ENCODE measurements at regions not wholly inside any gene's neighbourhood (a gene's known extent, or its start where the extent isn't known, plus 50 kb on each side); places are given as distances from the start of the nearest gene placed in this dataset.

DNA sequence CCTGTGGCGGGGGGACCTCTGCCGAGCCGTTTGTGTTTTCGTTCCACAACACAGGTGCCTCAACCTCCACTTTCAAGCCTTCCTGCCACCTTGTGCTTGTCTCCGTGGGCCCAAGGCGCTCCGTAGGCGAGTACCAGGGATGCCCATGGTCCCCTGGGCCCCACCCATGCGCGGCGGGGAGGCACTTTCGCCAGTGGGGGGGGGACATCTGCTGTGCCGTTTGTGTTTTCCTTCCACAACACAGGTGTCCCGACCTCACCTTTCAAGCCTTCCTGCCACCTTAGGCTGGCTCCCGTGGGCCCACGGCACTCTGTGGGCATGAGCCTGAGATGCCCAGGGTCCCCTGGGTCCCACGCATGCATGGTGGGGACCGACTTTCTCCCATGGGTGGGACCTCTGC is 335.9 kb downstream of the ALG10 start:
- intact Hi-C loops (cut with DNase I), result no loop called here
- no peaks in the 10 kb centered on the region for H3K4me1 ChIP-seq
- TF ChIP-seq, protein P1, sequence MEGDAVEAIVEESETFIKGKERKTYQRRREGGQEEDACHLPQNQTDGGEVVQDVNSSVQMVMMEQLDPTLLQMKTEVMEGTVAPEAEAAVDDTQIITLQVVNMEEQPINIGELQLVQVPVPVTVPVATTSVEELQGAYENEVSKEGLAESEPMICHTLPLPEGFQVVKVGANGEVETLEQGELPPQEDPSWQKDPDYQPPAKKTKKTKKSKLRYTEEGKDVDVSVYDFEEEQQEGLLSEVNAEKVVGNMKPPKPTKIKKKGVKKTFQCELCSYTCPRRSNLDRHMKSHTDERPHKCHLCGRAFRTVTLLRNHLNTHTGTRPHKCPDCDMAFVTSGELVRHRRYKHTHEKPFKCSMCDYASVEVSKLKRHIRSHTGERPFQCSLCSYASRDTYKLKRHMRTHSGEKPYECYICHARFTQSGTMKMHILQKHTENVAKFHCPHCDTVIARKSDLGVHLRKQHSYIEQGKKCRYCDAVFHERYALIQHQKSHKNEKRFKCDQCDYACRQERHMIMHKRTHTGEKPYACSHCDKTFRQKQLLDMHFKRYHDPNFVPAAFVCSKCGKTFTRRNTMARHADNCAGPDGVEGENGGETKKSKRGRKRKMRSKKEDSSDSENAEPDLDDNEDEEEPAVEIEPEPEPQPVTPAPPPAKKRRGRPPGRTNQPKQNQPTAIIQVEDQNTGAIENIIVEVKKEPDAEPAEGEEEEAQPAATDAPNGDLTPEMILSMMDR (IDR thresholded peaks at IDR 0.05), result no peak
- no peak for TF ChIP-seq EP300 (IDR thresholded peaks at IDR 0.05)
- TF ChIP-seq POLR2A (IDR thresholded peaks at IDR 0.05; ENCODE audit: low read depth), result no peak
- no peak for TF ChIP-seq POLR2AphosphoS5 (IDR thresholded peaks at IDR 0.05)
- H3K4me3 ChIP-seq, result no peak overlapping the region
- WGBS, result 81% methylated on average over 8 of the region's 18 CpGs
- H3K27ac ChIP-seq (replicated peaks in 1 of 4), result no peak overlapping the region
- no peaks in the 10 kb centered on the region for H3K36me3 ChIP-seq
- H3K27me3 ChIP-seq, result peaks cover 0 to 97% (median 0%) of the 10 kb centered on the region in 4 donors
- H3K9me3 ChIP-seq, result peaks cover 0 to 99% (median 49%) of the 10 kb centered on the region in 4 donors
- DNase-seq (ENCODE audit: extremely low spot score), result no peak

DNA sequence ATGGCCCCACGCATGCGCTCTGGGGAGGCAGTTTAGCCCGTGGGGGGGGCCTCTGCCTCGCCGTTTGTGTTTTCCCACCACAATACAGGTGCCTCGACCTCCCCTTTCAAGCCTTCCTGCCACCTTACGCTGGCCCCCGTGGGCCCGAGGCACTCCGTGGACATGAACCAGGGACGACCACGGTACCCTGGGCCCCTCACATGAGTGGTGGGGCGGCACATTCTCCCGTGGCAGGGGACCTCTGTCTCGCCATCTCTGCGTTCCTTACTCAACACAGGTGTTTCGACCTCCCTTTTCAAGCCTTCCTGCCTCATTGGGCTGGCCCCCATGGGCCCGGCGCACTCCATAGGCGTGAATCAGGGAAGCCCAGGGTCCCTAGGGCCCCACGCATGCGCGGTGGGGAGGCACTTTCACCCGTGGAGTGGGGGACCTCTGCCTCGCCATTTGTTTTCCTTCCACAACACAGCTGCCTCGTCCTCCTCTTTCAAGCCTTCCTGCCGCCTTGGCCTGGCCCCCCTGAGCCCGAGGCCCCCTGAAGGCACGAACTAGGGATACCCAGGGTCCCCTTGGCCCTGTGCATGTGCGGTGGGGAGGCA is 339.5 kb downstream of the ALG10 start:
- Histone ChIP-seq H3K36me3 (no peaks in the 10 kb centered on the region), H3K9me3 (peaks cover 0 to 100% (median 59%) of the 10 kb centered on the region in 4 donors), H3K4me3 (no peak overlapping the region), H3K4me1 (no peaks in the 10 kb centered on the region), H3K27me3 (peaks cover 0 to 92% (median 0%) of the 10 kb centered on the region in 4 donors), H3K27ac (replicated peaks in 1 of 4) (no peak overlapping the region)
- intact Hi-C loops (cut with DNase I), result no loop called here
- WGBS, result 52% methylated on average over 26 of the region's 30 CpGs
- TF ChIP-seq POLR2AphosphoS5 (IDR thresholded peaks at IDR 0.05) (no peak), EP300 (IDR thresholded peaks at IDR 0.05) (no peak), POLR2A (IDR thresholded peaks at IDR 0.05; ENCODE audit: low read depth) (no peak)
- TF ChIP-seq, protein P1 (IDR thresholded peaks at IDR 0.05), result no peak
- DNase-seq (ENCODE audit: extremely low spot score), result no peak

DNA sequence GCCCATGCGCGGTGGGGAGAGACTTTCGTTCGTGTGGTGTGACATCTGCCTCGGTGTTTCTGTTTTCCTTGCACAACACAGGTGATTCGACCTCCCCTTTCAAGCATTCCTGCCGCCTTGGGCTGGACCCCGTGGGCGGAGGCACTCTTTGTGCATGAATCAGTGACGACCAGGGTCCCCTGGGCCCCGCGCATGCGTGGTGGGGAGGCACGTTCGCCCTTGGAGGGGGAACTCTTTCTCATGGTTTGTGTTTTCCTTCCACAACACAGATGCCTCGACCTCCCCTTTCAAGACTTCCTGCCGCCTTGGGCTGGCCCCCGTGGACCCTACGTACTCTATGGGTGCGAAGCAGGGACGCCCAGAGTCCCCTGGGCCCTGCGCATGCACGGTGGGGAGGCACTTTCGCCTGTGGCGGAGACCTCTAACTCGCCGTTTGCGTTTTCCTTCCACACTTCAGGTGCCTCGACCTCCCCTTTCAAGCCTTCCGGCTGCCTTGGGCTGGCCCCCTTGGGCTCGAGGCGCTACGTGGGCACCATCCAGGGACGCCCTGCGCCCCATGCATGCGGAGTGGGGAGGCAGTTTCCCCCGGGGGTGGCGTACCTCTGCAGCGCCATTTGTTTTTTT is 340.9 kb downstream of the ALG10 start:
- H3K27ac ChIP-seq (replicated peaks in 1 of 4), result no peak overlapping the region
- H3K4me1 ChIP-seq, result no peaks in the 10 kb centered on the region
- DNase-seq (ENCODE audit: extremely low spot score), result no peak
- intact Hi-C loops (cut with DNase I), result no loop called here
- peaks cover 0 to 91% (median 0%) of the 10 kb centered on the region in 4 donors for H3K27me3 ChIP-seq
- TF ChIP-seq POLR2AphosphoS5 (IDR thresholded peaks at IDR 0.05) (no peak), EP300 (IDR thresholded peaks at IDR 0.05) (no peak), POLR2A (IDR thresholded peaks at IDR 0.05; ENCODE audit: low read depth) (no peak)
- TF ChIP-seq, protein P1 (IDR thresholded peaks at IDR 0.05), result no peak
- no peak overlapping the region for H3K4me3 ChIP-seq
- peaks cover 0 to 100% (median 60%) of the 10 kb centered on the region in 4 donors for H3K9me3 ChIP-seq
- no peaks in the 10 kb centered on the region for H3K36me3 ChIP-seq
- WGBS, result 61% methylated on average over 33 of the region's 39 CpGs

DNA sequence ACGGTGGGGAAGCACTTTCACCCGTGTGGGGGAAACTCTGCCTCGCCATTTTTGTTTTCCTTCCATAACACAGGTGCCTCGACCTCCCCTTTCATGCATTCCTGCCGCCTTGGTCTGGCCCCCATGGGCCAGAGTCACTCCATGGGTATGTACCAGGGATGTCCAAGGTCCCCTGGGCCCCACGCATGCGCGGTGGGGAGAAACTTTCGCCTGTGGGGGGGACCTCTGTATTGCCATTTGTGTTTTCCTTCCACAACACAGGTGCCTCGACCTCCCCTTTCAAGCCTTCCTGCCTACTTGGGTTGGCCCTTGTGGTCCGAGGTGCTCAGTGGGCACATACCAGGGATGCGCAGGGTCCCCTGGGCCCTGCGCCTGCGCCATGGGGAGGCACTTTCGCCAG is 345.8 kb downstream of the ALG10 start:
- TF ChIP-seq, protein P1 (IDR thresholded peaks at IDR 0.05), result no peak
- TF ChIP-seq EP300 (IDR thresholded peaks at IDR 0.05) (no peak), POLR2AphosphoS5 (IDR thresholded peaks at IDR 0.05) (no peak), POLR2A (IDR thresholded peaks at IDR 0.05; ENCODE audit: low read depth) (no peak)
- intact Hi-C loops (cut with DNase I), result no loop called here
- Histone ChIP-seq H3K9me3 (peaks cover 0 to 100% (median 71%) of the 10 kb centered on the region in 4 donors), H3K27me3 (peaks cover 0 to 65% (median 0%) of the 10 kb centered on the region in 4 donors), H3K36me3 (no peaks in the 10 kb centered on the region), H3K4me3 (no peak overlapping the region), H3K27ac (replicated peaks in 1 of 4) (no peak overlapping the region), H3K4me1 (no peaks in the 10 kb centered on the region)
- DNase-seq (ENCODE audit: extremely low spot score), result no peak
- 66% methylated on average over 15 of the region's 15 CpGs for WGBS
